ENCODE measurements at regions not wholly inside any gene's neighbourhood (a gene's known extent, or its start where the extent isn't known, plus 50 kb on each side); places are given as distances from the start of the nearest gene placed in this dataset.

DNA sequence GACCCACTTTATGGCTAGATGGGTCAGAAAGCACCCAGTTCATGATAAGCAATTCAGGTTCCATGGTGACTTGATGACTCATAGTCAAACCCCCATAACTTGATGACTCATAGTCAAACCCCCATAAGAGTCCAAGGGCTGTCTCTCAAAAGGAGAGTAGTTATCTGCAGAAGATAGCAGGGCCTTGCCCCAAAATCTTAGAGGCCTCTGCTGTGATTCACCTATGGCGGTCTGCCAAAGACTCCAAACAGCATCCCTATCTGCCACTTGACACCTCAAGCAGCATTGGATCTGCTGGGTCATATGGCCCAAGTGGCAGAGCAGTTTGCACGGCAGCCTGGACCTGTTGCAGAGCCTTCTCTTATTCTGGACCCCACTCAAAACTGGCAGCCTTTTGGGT is 395.2 kb upstream of the KIF2A start:
- TF ChIP-seq CTCF (IDR thresholded peaks at IDR 0.05) (no peak), POLR2A (IDR thresholded peaks at IDR 0.05) (no peak)

All from lower leg skin (tissue), 3 donors.